Right lobe of liver (tissue), 6 donors: ENCODE measurements at regions not wholly inside any gene's neighbourhood (a gene's known extent, or its start where the extent isn't known, plus 50 kb on each side); places are given as distances from the start of the nearest gene placed in this dataset.

ENCODE experiments used
- ATAC-seq, 4 donors: fragments of 200-7000 bp; cut with Tn5 transposase; one replicate each; pipeline ENCODE4 v1.9.1; 2020; ENCODE audit warnings: mild to moderate bottlenecking in 4 of 4, moderate library complexity in 4 of 4
- DNase-seq, 3 donors: peaks; one replicate each; pipeline ENCODE4 v3.0.0-alpha.2; 2020
- H3K27ac ChIP-seq, 3 donors: fragments of 200-600 bp; one replicate each; pipeline ENCODE4 v1.8.0; 2022
- H3K27me3 ChIP-seq, 2 donors: fragments of 200-600 bp; one replicate each; pipeline ENCODE4 v1.8.0; 2022
- H3K36me3 ChIP-seq, 4 donors: fragments of 200-600 bp; sonication (generic) in 1 of 4; one replicate each; pipeline versions ENCODE4 v1.5.1 to v1.8.0; 2017 to 2022; ENCODE audit warnings: control low read depth in 1 of 4
- H3K4me1 ChIP-seq, 4 donors: fragments of 200-600 bp; sonication (generic) in 1 of 4; one replicate each; pipeline versions ENCODE4 v1.5.1 to v1.8.0; 2017 to 2022; ENCODE audit warnings: control low read depth in 1 of 4
- H3K4me3 ChIP-seq, 3 donors: fragments of 200-600 bp; one replicate each; pipeline ENCODE4 v1.8.0; 2022
- H3K9me3 ChIP-seq, 4 donors: fragments of 200-600 bp; sonication (generic) in 1 of 4; one replicate each; pipeline versions ENCODE4 v1.5.1 to v1.8.0; 2017 to 2022; ENCODE audit warnings: control low read depth in 1 of 4
- POLR2A ChIP-seq: fragments of 450-650 bp; IDR thresholded peaks from one replicate; pipeline ENCODE4 v1.6.1; 2017; ENCODE audit warnings: antibody characterized with exemption, mild to moderate bottlenecking
- WGBS: methylation state at CpG from one replicate; pipeline ENCODE4 v1.1.6; 2018; ENCODE audit warnings: low coverage, low lambda C conversion rate; ENCODE audit not compliant: insufficient coverage; ENCODE audit errors: missing lambda C conversion rate; 5-methylcytosine and 5-hydroxymethylcytosine counted together
- intact Hi-C, 2 donors: fragments of 100-400 bp; cut with DNase I; formaldehyde crosslinking; loops; one replicate each; pipeline versions ENCODE4 v1.11.2 to v1.14.1; 2022
- TF ChIP-seq, protein P1 (sequence below), 4 donors: fragments of 200-600 bp in 3 of 4; fragments of 450-650 bp in 1 of 4; IDR thresholded peaks; one replicate each; pipeline versions ENCODE4 v1.5.1 to v1.8.0; 2016 to 2022; ENCODE audit warnings: antibody characterized with exemption in 4 of 4, mild to moderate bottlenecking in 2 of 4
- donor health status: DM: no; HTN: yes; CAD: no.
- donor health status: DM: no; HTN: no; CAD: no.
- donor health status: DM: no; HTN: no; CAD: no.
- donor health status: DM: no; HTN: yes; CAD: no.
- donor health status: DM: no; HTN: yes; CAD: no.

DNA sequence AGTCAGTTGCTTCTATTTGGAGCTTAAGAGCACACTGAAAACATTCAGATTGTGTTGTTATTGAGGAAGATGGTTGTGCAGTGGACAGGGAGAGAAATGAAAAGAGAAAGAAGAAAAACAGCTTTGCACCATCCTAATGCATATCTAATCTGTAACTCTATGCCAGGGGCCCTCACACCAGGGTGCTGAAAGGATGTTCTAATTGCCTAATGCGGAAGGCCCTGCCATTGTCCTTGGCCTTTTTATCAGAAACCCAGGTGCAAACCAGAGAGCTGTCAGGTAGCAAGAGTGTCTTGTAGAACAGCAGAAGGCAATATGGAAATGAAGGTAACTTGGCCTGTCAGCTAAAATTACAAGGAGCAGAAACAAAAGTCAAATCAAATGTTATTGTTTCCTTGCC lies 384.5 kb upstream of the PIK3R1 start:
- WGBS, result 100% methylated on average over 1 of the region's 1 CpG
- TF ChIP-seq, protein P1, sequence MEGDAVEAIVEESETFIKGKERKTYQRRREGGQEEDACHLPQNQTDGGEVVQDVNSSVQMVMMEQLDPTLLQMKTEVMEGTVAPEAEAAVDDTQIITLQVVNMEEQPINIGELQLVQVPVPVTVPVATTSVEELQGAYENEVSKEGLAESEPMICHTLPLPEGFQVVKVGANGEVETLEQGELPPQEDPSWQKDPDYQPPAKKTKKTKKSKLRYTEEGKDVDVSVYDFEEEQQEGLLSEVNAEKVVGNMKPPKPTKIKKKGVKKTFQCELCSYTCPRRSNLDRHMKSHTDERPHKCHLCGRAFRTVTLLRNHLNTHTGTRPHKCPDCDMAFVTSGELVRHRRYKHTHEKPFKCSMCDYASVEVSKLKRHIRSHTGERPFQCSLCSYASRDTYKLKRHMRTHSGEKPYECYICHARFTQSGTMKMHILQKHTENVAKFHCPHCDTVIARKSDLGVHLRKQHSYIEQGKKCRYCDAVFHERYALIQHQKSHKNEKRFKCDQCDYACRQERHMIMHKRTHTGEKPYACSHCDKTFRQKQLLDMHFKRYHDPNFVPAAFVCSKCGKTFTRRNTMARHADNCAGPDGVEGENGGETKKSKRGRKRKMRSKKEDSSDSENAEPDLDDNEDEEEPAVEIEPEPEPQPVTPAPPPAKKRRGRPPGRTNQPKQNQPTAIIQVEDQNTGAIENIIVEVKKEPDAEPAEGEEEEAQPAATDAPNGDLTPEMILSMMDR (IDR thresholded peaks at IDR 0.05), result no peak
- TF ChIP-seq POLR2A, result no peak
- DNase-seq, result no peak
- no peak overlapping the region for H3K27ac ChIP-seq
- ATAC-seq, result no peak
- H3K9me3 ChIP-seq, result no peaks in the 10 kb centered on the region
- H3K4me3 ChIP-seq, result no peak overlapping the region
- intact Hi-C loops, result no loop called here
- no peaks in the 10 kb centered on the region for H3K27me3 ChIP-seq
- H3K36me3 ChIP-seq, result no peaks in the 10 kb centered on the region
- no peaks in the 10 kb centered on the region for H3K4me1 ChIP-seq

DNA sequence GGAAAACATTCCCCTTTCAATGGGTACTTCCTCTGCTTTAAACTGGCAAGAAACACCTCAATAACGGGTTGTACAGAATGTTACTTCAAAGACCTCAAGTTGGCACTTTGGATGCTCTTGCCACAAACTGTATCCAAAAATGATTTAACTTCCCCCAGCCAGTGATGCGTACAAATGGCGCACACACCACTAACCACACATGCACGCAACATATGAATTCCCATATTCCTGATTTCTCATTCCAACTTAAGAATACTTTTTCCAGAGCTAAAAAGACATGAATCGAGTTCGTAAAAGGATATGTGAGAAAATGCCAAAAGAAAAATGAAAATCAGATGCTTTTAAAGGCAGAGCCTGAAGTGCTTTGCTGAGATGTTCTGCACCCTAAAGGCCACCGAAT lies 388.0 kb upstream of the PIK3R1 start:
- no peaks in the 10 kb centered on the region for H3K36me3 ChIP-seq
- TF ChIP-seq, protein P1 (IDR thresholded peaks at IDR 0.05), result no peak
- no peak for TF ChIP-seq POLR2A
- H3K27me3 ChIP-seq, result no peaks in the 10 kb centered on the region
- DNase-seq (no peak), ATAC-seq (no peak)
- H3K4me3 ChIP-seq, result no peak overlapping the region
- no peaks in the 10 kb centered on the region for H3K4me1 ChIP-seq
- H3K9me3 ChIP-seq, result no peaks in the 10 kb centered on the region
- 74% methylated on average over 7 of the region's 7 CpGs for WGBS
- H3K27ac ChIP-seq, result no peak overlapping the region
- intact Hi-C loops, result no loop called here

DNA sequence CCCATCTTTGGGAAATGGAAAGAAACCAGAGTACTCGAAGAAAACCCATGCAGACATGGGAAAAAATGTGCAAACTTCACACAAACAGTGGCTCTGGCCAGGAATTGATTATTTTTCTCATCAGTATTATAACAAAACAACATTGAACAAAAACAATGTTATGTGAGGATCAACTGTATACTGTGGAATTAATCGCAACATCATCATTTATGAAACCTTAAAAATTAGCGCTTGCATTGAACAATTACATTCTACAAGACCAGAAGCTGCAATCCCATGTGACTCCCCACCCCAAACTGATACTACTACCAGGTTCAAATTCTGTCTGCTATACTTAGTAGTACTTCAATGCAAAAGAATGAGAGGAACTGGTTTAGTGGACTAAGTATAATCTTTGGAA lies 390.7 kb upstream of the PIK3R1 start:
- intact Hi-C loops, result no loop called here
- Histone ChIP-seq H3K27me3 (no peaks in the 10 kb centered on the region), H3K9me3 (no peaks in the 10 kb centered on the region), H3K36me3 (no peaks in the 10 kb centered on the region), H3K4me3 (no peak overlapping the region), H3K4me1 (no peaks in the 10 kb centered on the region), H3K27ac (no peak overlapping the region)
- no peak for ATAC-seq
- WGBS, result 100% methylated on average over 3 of the region's 3 CpGs
- no peak for TF ChIP-seq POLR2A
- TF ChIP-seq, protein P1 (IDR thresholded peaks at IDR 0.05), result no peak
- no peak for DNase-seq

DNA sequence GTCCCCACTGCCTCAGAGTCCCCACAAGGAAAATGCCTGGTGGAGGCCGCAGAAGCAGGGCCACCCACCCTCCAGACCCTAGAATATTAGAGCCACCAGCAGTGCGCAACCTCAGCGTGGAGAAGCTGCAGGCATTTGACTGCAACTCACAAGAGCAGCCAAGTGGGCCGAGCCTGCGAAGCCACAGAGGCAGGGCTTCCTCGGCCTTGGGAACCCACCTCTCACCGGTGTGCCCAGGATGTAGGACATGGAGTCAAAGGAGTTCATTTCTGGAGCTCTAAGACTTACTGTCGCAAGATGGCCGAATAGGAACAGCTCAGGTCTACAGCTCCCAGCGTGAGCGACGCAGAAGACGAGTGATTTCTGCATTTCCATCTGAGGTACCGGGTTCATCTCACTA lies 397.9 kb upstream of the PIK3R1 start:
- Histone ChIP-seq H3K4me3 (no peak overlapping the region), H3K9me3 (no peaks in the 10 kb centered on the region), H3K36me3 (no peaks in the 10 kb centered on the region), H3K27me3 (no peaks in the 10 kb centered on the region), H3K27ac (peak overlapping the region in 2 of 3 donors; percentile 87 to 90), H3K4me1 (peaks cover 0 to 39% (median 20%) of the 10 kb centered on the region in 4 donors)
- 100% methylated on average over 3 of the region's 14 CpGs for WGBS
- ATAC-seq (no peak), DNase-seq (no peak)
- TF ChIP-seq, protein P1 (IDR thresholded peaks at IDR 0.05), result no peak
- no peak for TF ChIP-seq POLR2A
- intact Hi-C loops, result no loop called here

GRCh38 chr5:67816456-67816855 lies 399.1 kb upstream of the PIK3R1 start:
- intact Hi-C loops, result no loop called here
- DNase-seq (no peak), ATAC-seq (peak in 2 of 4 donors; percentile 2 to 4)

More at GRCh38 chr5:67816456-67816855, 399.1 kb upstream of the PIK3R1 start:
- H3K9me3 ChIP-seq, result no peaks in the 10 kb centered on the region
- H3K4me3 ChIP-seq, result no peak overlapping the region
- no peaks in the 10 kb centered on the region for H3K36me3 ChIP-seq
- H3K4me1 ChIP-seq, result peaks cover 0 to 39% (median 20%) of the 10 kb centered on the region in 4 donors
- peak overlapping the region; percentile 58 to 90 (median 87) for H3K27ac ChIP-seq
- TF ChIP-seq, protein P1 (IDR thresholded peaks at IDR 0.05), result no peak
- TF ChIP-seq POLR2A, result no peak
- no peaks in the 10 kb centered on the region for H3K27me3 ChIP-seq
